H1 (cell line): ENCODE measurements at regions not wholly inside any gene's neighbourhood (a gene's known extent, or its start where the extent isn't known, plus 50 kb on each side); places are given as distances from the start of the nearest gene placed in this dataset.

Experiments used
- CTCF ChIA-PET: fragments of 300-600 bp; sonication (Branson Sonifier 250); formaldehyde crosslinking; loops from one replicate; lab custom pipeline; 2021; ENCODE audit not compliant: partially characterized antibody; lab: Charles Lee
- POLR2A ChIA-PET: fragments of 300-600 bp; sonication (Branson Sonifier 250); formaldehyde crosslinking; loops from one replicate; lab custom pipeline; 2021; ENCODE audit warnings: inconsistent platforms; ENCODE audit not compliant: partially characterized antibody; lab: Charles Lee
- DNase-seq, 2 experiments: peaks; one replicate each; pipeline versions ENCODE4 v3.0.0 to v3.0.0-alpha.2; 2010 to 2022; ENCODE audit warnings: low spot score in 2 of 2, low read depth in 1 of 2, mixed read lengths in 1 of 2
- FAIRE-seq: peaks from 2 replicates; lab custom pipeline; 2011; peaks lifted over from hg19 to GRCh38; lab: Jason Lieb, UNC
- H2AFZ ChIP-seq: 2 replicates; pipeline ENCODE4 v1.8.1; 2012; ENCODE audit warnings: low read length, inconsistent platforms
- H2AK5ac ChIP-seq: 2 replicates; pipeline ENCODE4 v1.6.1; 2013; ENCODE audit warnings: low read depth, low read length
- H2BK120ac ChIP-seq: replicated peaks from 2 replicates; pipeline ENCODE3; 2013; ENCODE audit warnings: low read depth, low read length, inconsistent platforms
- H2BK12ac ChIP-seq: 2 replicates; pipeline ENCODE4 v1.6.1; 2013; ENCODE audit warnings: low read depth, low read length
- H2BK15ac ChIP-seq: 2 replicates; pipeline ENCODE4 v1.6.1; 2013; ENCODE audit warnings: low read length
- H2BK20ac ChIP-seq: 2 replicates; pipeline ENCODE4 v1.6.1; 2013; ENCODE audit warnings: low read length
- H2BK5ac ChIP-seq: 2 replicates; pipeline ENCODE4 v1.6.1; 2013; ENCODE audit warnings: low read depth, low read length
- H3K14ac ChIP-seq: 2 replicates; pipeline ENCODE4 v1.6.1; 2013; ENCODE audit warnings: inconsistent platforms; ENCODE audit not compliant: insufficient read length
- H3K18ac ChIP-seq: 2 replicates; pipeline ENCODE4 v1.6.1; 2013; ENCODE audit warnings: low read length; ENCODE audit errors: extremely low read depth
- H3K23ac ChIP-seq: 2 replicates; pipeline ENCODE4 v1.6.1; 2013; ENCODE audit warnings: inconsistent platforms; ENCODE audit not compliant: insufficient read length
- H3K23me2 ChIP-seq: 2 replicates; pipeline ENCODE4 v1.6.1; 2013; ENCODE audit warnings: low read depth, low read length
- H3K27ac ChIP-seq: 2 replicates; pipeline ENCODE4 v1.6.1; 2011; ENCODE audit warnings: low read depth, low read length, inconsistent platforms
- H3K27me3 ChIP-seq, 4 experiments: replicated peaks in 1 of 4; 1 replicate in 1 of 4; 2 replicates in 3 of 4; pipeline versions ENCODE4 v1.6.1 to v1.8.1; 2011 to 2013; ENCODE audit warnings: low read length in 3 of 4, mild to moderate bottlenecking in 3 of 4, inconsistent platforms in 2 of 4, mixed read lengths in 2 of 4, moderate library complexity in 1 of 4; ENCODE audit not compliant: control insufficient read depth in 3 of 4, insufficient read depth in 3 of 4; ENCODE audit errors: extremely low read depth in 1 of 4
- H3K36me3 ChIP-seq, 4 experiments: 2 replicates each; pipeline versions ENCODE4 v1.6.1 to v1.8.1; 2011 to 2013; ENCODE audit warnings: mild to moderate bottlenecking in 4 of 4, low read length in 3 of 4, moderate library complexity in 2 of 4, control low read depth in 1 of 4, inconsistent platforms in 1 of 4; ENCODE audit not compliant: insufficient read depth in 4 of 4, control insufficient read depth in 2 of 4
- H3K4ac ChIP-seq: replicated peaks from 2 replicates; pipeline ENCODE3; 2013; ENCODE audit warnings: low read length, low read depth, mixed read lengths, inconsistent platforms; ENCODE audit not compliant: insufficient read length
- H3K4me1 ChIP-seq, 4 experiments: replicated peaks in 1 of 4; 1 replicate in 1 of 4; 2 replicates in 3 of 4; pipeline versions ENCODE4 v1.6.1 to v1.8.1; 2011 to 2013; ENCODE audit warnings: low read length in 3 of 4, inconsistent platforms in 2 of 4, mixed read lengths in 1 of 4; ENCODE audit not compliant: insufficient read depth in 4 of 4, control insufficient read depth in 3 of 4
- H3K4me2 ChIP-seq, 2 experiments: 2 replicates each; pipeline versions ENCODE4 v1.6.1 to v1.8.1; 2011 to 2013; ENCODE audit warnings: low read depth in 2 of 2, low read length in 2 of 2, control low read depth in 1 of 2, inconsistent platforms in 1 of 2, mild to moderate bottlenecking in 1 of 2; ENCODE audit not compliant: insufficient read depth in 1 of 2
- H3K4me3 ChIP-seq, 4 experiments: fragments of 200-600, 300-600 bp in 1 of 4; sonication (generic), shearing (Covaris generic), sonication (Bioruptor Twin) in 1 of 4; 2 replicates each; pipeline versions ENCODE4 v1.5.1 to v1.8.1; 2011 to 2016; ENCODE audit warnings: low read length in 4 of 4, low read depth in 3 of 4, control low read depth in 2 of 4, inconsistent platforms in 2 of 4, mild to moderate bottlenecking in 2 of 4, mixed read lengths in 1 of 4, moderate library complexity in 1 of 4; ENCODE audit not compliant: insufficient read depth in 2 of 4; ENCODE audit errors: extremely low read depth in 1 of 4
- H3K56ac ChIP-seq: replicated peaks from 2 replicates; pipeline ENCODE3; 2013; ENCODE audit warnings: low read depth, mild to moderate bottlenecking, mixed read lengths, low read length, inconsistent platforms; ENCODE audit not compliant: insufficient read length
- H3K79me1 ChIP-seq: 2 replicates; pipeline ENCODE4 v1.6.1; 2013; ENCODE audit warnings: low read depth, low read length, control low read depth
- H3K79me2 ChIP-seq, 2 experiments: 2 replicates each; pipeline versions ENCODE4 v1.6.1 to v1.8.1; 2012 to 2013; ENCODE audit warnings: low read length in 2 of 2, mild to moderate bottlenecking in 2 of 2, inconsistent platforms in 1 of 2; ENCODE audit not compliant: insufficient read depth in 2 of 2, control insufficient read depth in 1 of 2
- H3K9ac ChIP-seq, 4 experiments: replicated peaks in 1 of 4; 1 replicate in 1 of 4; 2 replicates in 3 of 4; pipeline versions ENCODE4 v1.6.1 to v1.8.1; 2011 to 2013; ENCODE audit warnings: low read depth in 3 of 4, low read length in 3 of 4, control low read depth in 2 of 4, mild to moderate bottlenecking in 2 of 4, moderate library complexity in 2 of 4, inconsistent platforms in 1 of 4; ENCODE audit errors: extremely low read depth in 1 of 4
- H3K9me3 ChIP-seq, 2 experiments: 2 replicates each; pipeline versions ENCODE4 v1.6.1 to v1.8.1; 2012 to 2013; ENCODE audit warnings: mild to moderate bottlenecking in 2 of 2, moderate library complexity in 2 of 2, control low read depth in 1 of 2, inconsistent platforms in 1 of 2, low read depth in 1 of 2, low read length in 1 of 2, mixed read lengths in 1 of 2; ENCODE audit not compliant: insufficient read depth in 2 of 2
- H4K20me1 ChIP-seq, 2 experiments: replicated peaks in 1 of 2; 2 replicates each; pipeline versions ENCODE3 to v1.8.1; 2011 to 2013; ENCODE audit warnings: inconsistent platforms in 2 of 2, low read length in 2 of 2, mild to moderate bottlenecking in 1 of 2; ENCODE audit not compliant: insufficient read depth in 2 of 2, control insufficient read depth in 1 of 2
- H4K5ac ChIP-seq: 2 replicates; pipeline ENCODE4 v1.6.1; 2013; ENCODE audit warnings: low read length, low read depth, mixed read lengths, inconsistent platforms; ENCODE audit not compliant: insufficient read length
- H4K8ac ChIP-seq: 2 replicates; pipeline ENCODE4 v1.8.0; 2013; ENCODE audit warnings: mild to moderate bottlenecking, moderate library complexity, low read length, inconsistent platforms; ENCODE audit not compliant: insufficient read depth; ENCODE audit errors: extremely low read depth
- H4K91ac ChIP-seq: replicated peaks from 2 replicates; pipeline ENCODE3; 2013; ENCODE audit warnings: low read length, mixed read lengths, inconsistent platforms; ENCODE audit not compliant: insufficient read length
- CHD2 ChIP-seq: IDR thresholded peaks from 2 replicates; pipeline ENCODE4 v1.6.1; 2012; ENCODE audit warnings: low read length, improper control_type of control experiment
- EP300 ChIP-seq, 2 experiments: IDR thresholded peaks; 1 replicate in 1 of 2; 2 replicates in 1 of 2; pipeline ENCODE4 v1.6.1; 2011 to 2012; ENCODE audit warnings: low read depth in 2 of 2, low read length in 2 of 2, mild to moderate bottlenecking in 2 of 2, borderline replicate concordance in 1 of 2, inconsistent platforms in 1 of 2, moderate library complexity in 1 of 2
- SIX5 ChIP-seq: IDR thresholded peaks from 2 replicates; pipeline ENCODE4 v1.6.1; 2011; ENCODE audit warnings: mild to moderate bottlenecking, low read depth, low read length
- SP4 ChIP-seq: IDR thresholded peaks from 2 replicates; pipeline ENCODE4 v1.6.1; 2012; ENCODE audit warnings: low read length, inconsistent platforms
- WGBS, 2 experiments: shearing (Covaris generic) in 1 of 2; methylation state at CpG; one replicate each; pipeline versions ENCODE4 v1.1.6 to v1.1.7; 2013 to 2015; ENCODE audit warnings: low lambda C conversion rate in 2 of 2, mixed read lengths in 2 of 2, inconsistent platforms in 1 of 2, low coverage in 1 of 2, missing lambda C conversion rate in 1 of 2; ENCODE audit not compliant: insufficient replicate concordance in 2 of 2, insufficient coverage in 1 of 2, insufficient read length in 1 of 2; ENCODE audit errors: extremely low coverage in 1 of 2, missing lambda C conversion rate in 1 of 2; 5-methylcytosine and 5-hydroxymethylcytosine counted together
- TF ChIP-seq, protein P1 (sequence below): IDR thresholded peaks from 2 replicates; pipeline ENCODE4 v1.6.1; 2012; ENCODE audit warnings: low read length, inconsistent platforms

DNA sequence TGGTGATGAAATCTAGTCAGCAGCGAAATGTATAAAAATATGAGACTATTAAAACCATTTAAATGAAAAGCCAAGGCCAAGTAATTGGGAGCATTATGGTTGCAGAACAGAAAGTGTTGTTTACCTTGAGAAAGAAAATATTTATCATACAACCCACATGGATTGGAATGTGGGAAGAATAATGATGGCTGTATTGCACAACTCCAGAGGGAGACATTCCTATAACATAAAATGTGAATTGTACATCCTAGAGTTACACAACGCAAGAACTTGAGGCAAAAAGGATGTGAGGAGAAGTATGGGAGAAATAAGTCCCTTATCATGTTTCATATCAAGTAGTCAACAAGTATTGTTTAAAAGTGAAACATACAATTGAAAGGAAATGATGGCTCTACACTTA lies 1014.0 kb upstream of the SEMA6A start:
- H3K27me3 ChIP-seq, result no peaks in the 10 kb centered on the region
- no peak for DNase-seq
- H3K36me3 ChIP-seq, result no peaks in the 10 kb centered on the region
- H3K4ac ChIP-seq, result no peak overlapping the region
- no peaks in the 10 kb centered on the region for H3K79me1 ChIP-seq
- no peak overlapping the region for H2BK12ac ChIP-seq
- H2BK20ac ChIP-seq, result no peak overlapping the region
- H3K9me3 ChIP-seq, result no peaks in the 10 kb centered on the region
- no peak overlapping the region for H2AFZ ChIP-seq
- no peak overlapping the region for H2BK5ac ChIP-seq
- H3K23me2 ChIP-seq, result no peaks in the 10 kb centered on the region
- 96% methylated on average over 2 of the region's 2 CpGs; no CpG with 5 or more reads in 1 of the 2 experiments for WGBS, 2 experiments
- H3K56ac ChIP-seq, result no peak overlapping the region
- H3K79me2 ChIP-seq, result no peaks in the 10 kb centered on the region
- ChIA-PET POLR2A (no interaction called here), CTCF (no interaction called here)
- no peak overlapping the region for H2AK5ac ChIP-seq
- H4K5ac ChIP-seq, result no peak overlapping the region
- no peak for FAIRE-seq
- no peak overlapping the region for H2BK120ac ChIP-seq
- peaks cover 0 to 4% (median 0%) of the 10 kb centered on the region in 4 experiments; a peak in 1 of 7 replicates for H3K4me1 ChIP-seq
- no peaks in the 10 kb centered on the region for H4K20me1 ChIP-seq
- H3K4me2 ChIP-seq, result no peak overlapping the region
- H4K8ac ChIP-seq, result no peak overlapping the region
- no peak overlapping the region for H3K4me3 ChIP-seq
- no peak overlapping the region for H3K9ac ChIP-seq
- no peak overlapping the region for H3K14ac ChIP-seq
- no peak overlapping the region for H3K23ac ChIP-seq
- H4K91ac ChIP-seq, result no peak overlapping the region
- H3K27ac ChIP-seq, result no peak overlapping the region
- no peak overlapping the region for H2BK15ac ChIP-seq
- H3K18ac ChIP-seq, result no peak overlapping the region
- TF ChIP-seq SIX5, result no peak
- TF ChIP-seq, protein P1, sequence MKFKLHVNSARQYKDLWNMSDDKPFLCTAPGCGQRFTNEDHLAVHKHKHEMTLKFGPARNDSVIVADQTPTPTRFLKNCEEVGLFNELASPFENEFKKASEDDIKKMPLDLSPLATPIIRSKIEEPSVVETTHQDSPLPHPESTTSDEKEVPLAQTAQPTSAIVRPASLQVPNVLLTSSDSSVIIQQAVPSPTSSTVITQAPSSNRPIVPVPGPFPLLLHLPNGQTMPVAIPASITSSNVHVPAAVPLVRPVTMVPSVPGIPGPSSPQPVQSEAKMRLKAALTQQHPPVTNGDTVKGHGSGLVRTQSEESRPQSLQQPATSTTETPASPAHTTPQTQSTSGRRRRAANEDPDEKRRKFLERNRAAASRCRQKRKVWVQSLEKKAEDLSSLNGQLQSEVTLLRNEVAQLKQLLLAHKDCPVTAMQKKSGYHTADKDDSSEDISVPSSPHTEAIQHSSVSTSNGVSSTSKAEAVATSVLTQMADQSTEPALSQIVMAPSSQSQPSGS, result no peak
- TF ChIP-seq CHD2, result no peak
- TF ChIP-seq SP4, result no peak
- TF ChIP-seq EP300 (IDR thresholded peaks at IDR 0.05; ENCODE audit: borderline replicate concordance in 1 of 2, low read depth in 2 of 2, low read length in 2 of 2), result no peak
